Activated CD4-positive, alpha-beta T cell treated with anti-CD3 and anti-CD28 coated beads for 36 hours (primary cell): ENCODE measurements at regions not wholly inside any gene's neighbourhood (a gene's known extent, or its start where the extent isn't known, plus 50 kb on each side); places are given as distances from the start of the nearest gene placed in this dataset.
A peak's percentile ranks its signal among the peaks of the same experiment; 100 is the strongest.

Source experiments
- ATAC-seq: fragments of 200-7000 bp; cut with Tn5 transposase; one replicate; pipeline ENCODE4 v1.10.0; 2021; ENCODE audit warnings: mild to moderate bottlenecking, moderate library complexity
- CTCF ChIA-PET: fragments of 350-600 bp; sonication (Branson Sonifier 250); formaldehyde crosslinking; loops from one replicate; lab custom pipeline; 2021; ENCODE audit warnings: antibody characterized with exemption; lab: Charles Lee
- POLR2A ChIA-PET: fragments of 350-600 bp; sonication (Branson Sonifier 250); formaldehyde crosslinking; loops from one replicate; lab custom pipeline; 2021; ENCODE audit warnings: antibody characterized with exemption, inconsistent platforms; lab: Charles Lee
- DNase-seq: peaks from one replicate; pipeline ENCODE4 v3.0.0-alpha.2; 2020
- H3K27ac Mint-ChIP-seq: one replicate; pipeline ENCODE4 v1.8.0; 2021; ENCODE audit warnings: mixed read lengths
- H3K27me3 Mint-ChIP-seq: one replicate; pipeline ENCODE4 v1.8.0; 2021; ENCODE audit warnings: mixed read lengths
- H3K36me3 Mint-ChIP-seq: one replicate; pipeline ENCODE4 v1.8.0; 2021; ENCODE audit warnings: low read depth, mixed read lengths
- H3K4me1 Mint-ChIP-seq: one replicate; pipeline ENCODE4 v1.8.0; 2021; ENCODE audit warnings: mixed read lengths
- H3K4me3 Mint-ChIP-seq: one replicate; pipeline ENCODE4 v1.8.0; 2021; ENCODE audit warnings: mild to moderate bottlenecking, moderate library complexity, mixed read lengths
- H3K9me3 Mint-ChIP-seq: one replicate; pipeline ENCODE4 v1.8.0; 2021; ENCODE audit warnings: low read depth, mixed read lengths
- intact Hi-C, 2 experiments: fragments of 100-400 bp; cut with DNase I in 1 of 2; cut with micrococcal nuclease in 1 of 2; formaldehyde crosslinking; loops; one replicate each; pipeline versions ENCODE4 v1.14.2 to v1.15.1; 2022 to 2024; cut with DNase I, micrococcal nuclease

DNA sequence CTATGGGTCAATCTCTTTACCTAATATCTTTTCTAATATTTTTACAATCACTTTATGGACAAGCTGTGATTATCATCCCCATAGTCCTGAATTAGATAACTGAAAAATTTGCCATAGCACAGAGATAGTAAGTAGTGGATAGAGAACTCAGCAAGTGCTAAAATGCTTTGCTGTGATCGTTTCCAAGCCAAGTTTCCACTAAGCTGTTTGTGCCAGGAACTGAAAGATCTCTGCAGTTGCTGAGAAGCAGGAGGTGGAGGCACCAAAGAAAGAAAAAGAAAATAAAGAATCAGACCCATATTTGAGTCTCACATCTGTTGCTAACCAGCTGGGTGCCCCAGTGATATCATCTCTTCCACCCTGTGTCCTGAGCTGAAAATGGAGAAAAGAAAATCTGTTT is 605.6 kb upstream of the BOD1L1 start:
- intact Hi-C loops = no loop called here
- ChIA-PET POLR2A (no interaction called here), CTCF (no interaction called here)
- Mint-ChIP-seq H3K4me3 (no peak overlapping the region), H3K9me3 (no peaks in the 10 kb centered on the region), H3K4me1 (no peaks in the 10 kb centered on the region), H3K27ac (no peak overlapping the region), H3K27me3 (no peaks in the 10 kb centered on the region), H3K36me3 (no peaks in the 10 kb centered on the region)
- ATAC-seq = no peak
- DNase-seq = no peak

- Mint-ChIP-seq H3K36me3 (no peaks in the 10 kb centered on the region), H3K27me3 (no peaks in the 10 kb centered on the region), H3K9me3 (no peaks in the 10 kb centered on the region), H3K4me1 (no peaks in the 10 kb centered on the region), H3K4me3 (no peak overlapping the region), H3K27ac (no peak overlapping the region)
- DNase-seq (no peak), ATAC-seq (no peak)
- POLR2A ChIA-PET = no interaction called here
- intact Hi-C loops = no loop called here
- CTCF ChIA-PET = no interaction called here
These were observed 606.8 kb upstream of the BOD1L1 start for GRCh38 chr4:14234307-14234706.

DNA sequence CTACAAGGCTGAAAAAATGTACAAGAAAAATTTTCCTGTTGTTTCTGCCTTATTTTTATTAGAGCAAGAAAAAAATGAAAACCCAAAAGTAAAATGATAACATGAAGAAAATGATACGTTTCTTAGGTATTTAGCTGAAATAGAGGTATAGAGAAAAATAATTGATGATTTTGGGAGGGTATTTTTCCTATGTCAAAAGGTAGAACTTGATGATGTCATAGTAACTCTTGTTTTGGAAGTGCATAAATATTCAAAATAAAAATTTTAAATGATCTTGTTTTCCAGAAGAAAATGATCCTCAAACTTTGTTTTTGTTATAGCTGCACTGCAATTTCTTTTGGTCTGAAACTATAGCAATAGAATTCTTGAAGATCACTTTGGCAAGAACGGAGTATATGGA is 608.8 kb upstream of the BOD1L1 start:
- Mint-ChIP-seq H3K4me3 (no peak overlapping the region), H3K27ac (no peak overlapping the region)
- CTCF ChIA-PET = no interaction called here

GRCh38 chr4:14237911-14238310 is 610.4 kb upstream of the BOD1L1 start:
- Mint-ChIP-seq H3K36me3 (no peaks in the 10 kb centered on the region), H3K27ac (no peak overlapping the region)

More for the DNA sequence above, 608.8 kb upstream of the BOD1L1 start:
- Mint-ChIP-seq H3K27me3 (no peaks in the 10 kb centered on the region), H3K9me3 (peaks cover 2% of the 10 kb centered on the region), H3K4me1 (no peaks in the 10 kb centered on the region), H3K36me3 (no peaks in the 10 kb centered on the region)
- no peak for ATAC-seq
- POLR2A ChIA-PET = no interaction called here
- intact Hi-C loops = no loop called here
- DNase-seq = no peak

DNA sequence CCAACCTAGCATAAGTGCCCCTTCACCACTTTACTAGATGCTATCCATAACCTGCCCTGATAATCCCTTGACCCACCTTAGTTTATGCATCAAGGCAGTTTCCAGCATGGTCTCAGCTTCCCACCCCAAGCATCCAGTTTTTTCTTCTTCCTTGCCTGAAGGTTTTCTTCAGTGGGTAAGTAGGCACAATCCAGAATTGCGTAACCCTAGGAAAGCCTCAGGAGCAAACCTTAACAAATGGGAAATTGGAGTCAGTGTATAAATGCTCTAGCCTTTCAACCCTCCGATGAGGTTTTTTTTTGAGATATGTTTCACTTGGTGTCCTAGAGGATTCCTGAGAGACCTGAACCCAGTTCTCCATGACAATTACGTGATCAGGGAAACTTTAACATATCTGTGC is 614.0 kb upstream of the BOD1L1 start:
- ATAC-seq (no peak), DNase-seq (no peak)
- ChIA-PET POLR2A (no interaction called here), CTCF (interaction anchor here (0.6 kb wide), 1 partner anchor 155 kb away, joined by 3 read pairs; no protein-coding TSS in a partner anchor)
- Mint-ChIP-seq H3K4me1 (no peaks in the 10 kb centered on the region), H3K4me3 (no peak overlapping the region), H3K9me3 (peaks cover 2% of the 10 kb centered on the region), H3K36me3 (no peaks in the 10 kb centered on the region), H3K27ac (no peak overlapping the region), H3K27me3 (peaks cover 4% of the 10 kb centered on the region)
- intact Hi-C loops = no loop called here

More at GRCh38 chr4:14237911-14238310, 610.4 kb upstream of the BOD1L1 start:
- intact Hi-C loops = no loop called here
- no peak for DNase-seq
- Mint-ChIP-seq H3K9me3 (peaks cover 2% of the 10 kb centered on the region), H3K27me3 (no peaks in the 10 kb centered on the region), H3K4me1 (no peaks in the 10 kb centered on the region), H3K4me3 (no peak overlapping the region)
- ATAC-seq = no peak
- CTCF ChIA-PET = no interaction called here
- POLR2A ChIA-PET = no interaction called here

- Mint-ChIP-seq H3K4me1 (no peaks in the 10 kb centered on the region), H3K9me3 (peaks cover 1% of the 10 kb centered on the region), H3K27ac (no peak overlapping the region), H3K4me3 (no peak overlapping the region), H3K27me3 (peaks cover 4% of the 10 kb centered on the region), H3K36me3 (no peaks in the 10 kb centered on the region)
- ChIA-PET POLR2A (no interaction called here), CTCF (no interaction called here)
- DNase-seq (no peak), ATAC-seq (no peak)
- intact Hi-C loops = no loop called here
These were observed 620.2 kb upstream of the BOD1L1 start for GRCh38 chr4:14247767-14248166.

GRCh38 chr4:14249226-14249625 is 621.7 kb upstream of the BOD1L1 start:
- no peak overlapping the region for H3K4me3 Mint-ChIP-seq
- no peak for ATAC-seq
- H3K36me3 Mint-ChIP-seq = no peaks in the 10 kb centered on the region
- peaks cover 3% of the 10 kb centered on the region for H3K9me3 Mint-ChIP-seq
- ChIA-PET CTCF (no interaction called here), POLR2A (no interaction called here)
- no peak for DNase-seq
- H3K27ac Mint-ChIP-seq = no peak overlapping the region
- H3K4me1 Mint-ChIP-seq = no peaks in the 10 kb centered on the region
- peaks cover 2% of the 10 kb centered on the region for H3K27me3 Mint-ChIP-seq
- intact Hi-C loops = no loop called here

DNA sequence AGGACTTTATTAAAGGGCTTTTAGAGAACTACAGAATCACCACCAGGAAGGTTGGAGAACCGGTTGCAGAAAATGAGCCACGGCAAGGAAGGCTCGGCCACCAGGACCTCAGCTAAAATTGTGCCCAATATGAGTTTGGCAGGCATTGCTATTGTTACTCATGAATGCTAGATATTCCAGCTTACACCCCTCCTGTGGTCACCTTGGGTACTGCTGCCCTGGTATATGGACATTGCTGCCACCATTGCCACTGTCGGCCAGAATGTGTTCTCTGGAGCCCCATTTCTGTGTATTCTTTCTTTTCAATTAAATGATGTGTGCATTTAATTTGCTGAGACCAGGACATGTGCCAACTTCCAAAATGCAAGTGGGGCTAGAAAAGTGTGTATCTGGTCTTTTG is 626.7 kb upstream of the BOD1L1 start:
- ATAC-seq (no peak), DNase-seq (peak; percentile 37)
- intact Hi-C loops = loop anchor here in 1 of 2 experiments (5.0 kb wide), 1 partner anchor 602 kb away; no protein-coding TSS in a partner anchor
- Mint-ChIP-seq H3K9me3 (peaks cover 3% of the 10 kb centered on the region), H3K4me3 (no peak overlapping the region), H3K36me3 (no peaks in the 10 kb centered on the region), H3K27ac (no peak overlapping the region), H3K27me3 (no peaks in the 10 kb centered on the region), H3K4me1 (no peaks in the 10 kb centered on the region)
- ChIA-PET CTCF (no interaction called here), POLR2A (no interaction called here)

- ChIA-PET POLR2A (no interaction called here), CTCF (no interaction called here)
- ATAC-seq (no peak), DNase-seq (no peak)
- Mint-ChIP-seq H3K36me3 (no peaks in the 10 kb centered on the region), H3K27me3 (no peaks in the 10 kb centered on the region), H3K27ac (no peak overlapping the region), H3K9me3 (peaks cover 3% of the 10 kb centered on the region), H3K4me1 (no peaks in the 10 kb centered on the region), H3K4me3 (no peak overlapping the region)
- intact Hi-C loops = loop anchor here in 1 of 2 experiments (5.0 kb wide), 1 partner anchor 603 kb away; no protein-coding TSS in a partner anchor
These were observed 627.4 kb upstream of the BOD1L1 start for GRCh38 chr4:14254926-14255325.

GRCh38 chr4:14257903-14258302 is 630.4 kb upstream of the BOD1L1 start:
- no peak for DNase-seq
- CTCF ChIA-PET = interaction anchor here (0.5 kb wide), 1 partner anchor 66 kb away, joined by 4 read pairs; no protein-coding TSS in a partner anchor
- POLR2A ChIA-PET = no interaction called here
- no peak for ATAC-seq
- no peak overlapping the region for H3K27ac Mint-ChIP-seq
- intact Hi-C loops = no loop called here
- no peak overlapping the region for H3K4me3 Mint-ChIP-seq
- no peaks in the 10 kb centered on the region for H3K4me1 Mint-ChIP-seq
- peaks cover under 1% of the 10 kb centered on the region for H3K9me3 Mint-ChIP-seq
- H3K36me3 Mint-ChIP-seq = no peaks in the 10 kb centered on the region
- no peaks in the 10 kb centered on the region for H3K27me3 Mint-ChIP-seq

DNA sequence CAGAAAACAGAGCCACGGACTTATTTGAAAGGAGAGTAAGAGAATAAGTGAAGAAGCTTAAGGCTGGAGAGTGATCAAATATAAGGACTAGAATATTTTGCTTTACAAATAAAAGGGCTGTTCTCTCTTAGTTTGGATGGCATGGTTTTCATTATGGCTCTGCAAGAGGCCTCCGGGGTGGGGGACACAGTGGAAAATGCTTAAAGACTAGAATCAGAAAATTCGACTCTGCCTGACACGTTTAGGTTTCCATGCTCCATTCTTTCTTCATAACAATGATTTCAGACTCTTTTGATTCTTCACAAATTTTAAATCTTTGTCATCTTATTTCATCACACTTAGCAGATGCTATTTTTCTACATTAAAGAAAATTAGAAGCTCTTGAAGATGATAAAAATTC is 632.4 kb upstream of the BOD1L1 start:
- Mint-ChIP-seq H3K36me3 (no peaks in the 10 kb centered on the region), H3K27me3 (no peaks in the 10 kb centered on the region), H3K4me3 (no peak overlapping the region), H3K4me1 (no peaks in the 10 kb centered on the region), H3K27ac (no peak overlapping the region), H3K9me3 (no peaks in the 10 kb centered on the region)
- ChIA-PET POLR2A (no interaction called here), CTCF (no interaction called here)
- intact Hi-C loops = no loop called here
- ATAC-seq (no peak), DNase-seq (no peak)

DNA sequence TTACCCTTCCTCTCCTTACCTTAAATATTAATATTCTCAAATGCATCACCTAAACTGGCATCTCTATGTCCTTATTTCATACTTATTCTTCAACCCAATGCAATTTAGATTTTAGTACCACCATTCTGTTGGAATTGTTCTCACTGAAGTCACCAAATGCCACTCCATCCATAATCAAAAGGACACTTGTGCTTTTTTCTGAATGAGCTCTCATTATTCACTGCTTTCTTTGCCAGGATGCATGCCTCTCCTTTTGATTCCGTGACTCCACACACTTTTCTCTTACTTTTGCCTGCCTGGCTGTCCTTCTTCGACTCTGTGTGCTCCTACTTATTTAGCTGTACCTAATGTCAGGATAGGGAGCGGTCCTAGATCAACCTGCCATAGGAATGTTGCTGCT is 633.1 kb upstream of the BOD1L1 start:
- no peaks in the 10 kb centered on the region for H3K36me3 Mint-ChIP-seq
- no peaks in the 10 kb centered on the region for H3K27me3 Mint-ChIP-seq
- no peak overlapping the region for H3K4me3 Mint-ChIP-seq
- no peaks in the 10 kb centered on the region for H3K9me3 Mint-ChIP-seq
- no peak overlapping the region for H3K27ac Mint-ChIP-seq
- no peak for DNase-seq
- no peaks in the 10 kb centered on the region for H3K4me1 Mint-ChIP-seq
- intact Hi-C loops = no loop called here
- ATAC-seq = no peak
- ChIA-PET CTCF (no interaction called here), POLR2A (no interaction called here)

DNA sequence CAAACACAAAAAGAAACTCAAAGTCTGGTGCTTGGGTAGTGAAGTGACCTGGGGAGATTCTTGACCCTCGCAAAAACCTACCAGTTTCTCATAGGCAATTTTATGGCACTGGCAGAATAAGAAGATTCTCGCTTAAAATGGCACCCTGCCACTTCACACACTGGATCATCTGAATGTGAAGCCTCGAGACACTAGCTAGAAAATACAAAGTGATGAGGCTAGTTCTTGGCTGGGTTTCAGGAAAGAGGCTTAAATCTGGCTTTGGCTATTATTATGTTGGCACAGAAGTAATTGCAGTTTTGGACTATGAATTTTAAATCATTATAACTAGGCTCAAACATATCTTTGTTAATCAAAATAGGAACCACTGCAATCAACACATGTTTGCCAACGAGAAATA is 634.7 kb upstream of the BOD1L1 start:
- H3K9me3 Mint-ChIP-seq = no peaks in the 10 kb centered on the region
- no peaks in the 10 kb centered on the region for H3K27me3 Mint-ChIP-seq
- H3K36me3 Mint-ChIP-seq = no peaks in the 10 kb centered on the region
- DNase-seq (no peak), ATAC-seq (no peak)
- ChIA-PET POLR2A (no interaction called here), CTCF (no interaction called here)
- H3K4me3 Mint-ChIP-seq = no peak overlapping the region
- intact Hi-C loops = no loop called here
- H3K4me1 Mint-ChIP-seq = no peaks in the 10 kb centered on the region
- no peak overlapping the region for H3K27ac Mint-ChIP-seq
